Parathyroid adenoma (tissue), 2 donors: ENCODE measurements at regions not wholly inside any gene's neighbourhood (a gene's known extent, or its start where the extent isn't known, plus 50 kb on each side); places are given as distances from the start of the nearest gene placed in this dataset.

Experiments used
- H2AFZ ChIP-seq: fragments of 300-600 bp; sonication (generic); one replicate; pipeline ENCODE4 v1.7.0; 2017; ENCODE audit warnings: antibody characterized with exemption, mild to moderate bottlenecking
- H3K27ac ChIP-seq: fragments of 300-600 bp; sonication (generic); one replicate; pipeline ENCODE4 v1.7.0; 2017
- H3K27me3 ChIP-seq: fragments of 300-600 bp; sonication (generic); one replicate; pipeline ENCODE4 v1.7.0; 2017; ENCODE audit warnings: low read length; ENCODE audit not compliant: control insufficient read depth, insufficient read depth
- H3K36me3 ChIP-seq: fragments of 300-600 bp; sonication (generic); one replicate; pipeline ENCODE4 v1.7.0; 2017; ENCODE audit warnings: low read length; ENCODE audit not compliant: control insufficient read depth, insufficient read depth
- H3K4me1 ChIP-seq: fragments of 300-600 bp; sonication (generic); one replicate; pipeline ENCODE4 v1.7.0; 2017; ENCODE audit warnings: control low read depth
- H3K4me2 ChIP-seq: fragments of 300-600 bp; sonication (generic); one replicate; pipeline ENCODE4 v1.7.0; 2017; ENCODE audit warnings: low read length
- H3K4me3 ChIP-seq: fragments of 300-600 bp; sonication (generic); one replicate; pipeline ENCODE4 v1.7.0; 2017; ENCODE audit warnings: low read depth, low read length
- H3K79me2 ChIP-seq: fragments of 300-600 bp; sonication (generic); one replicate; pipeline ENCODE4 v1.7.0; 2017; ENCODE audit warnings: control low read depth
- H3K9ac ChIP-seq: fragments of 300-600 bp; sonication (generic); one replicate; pipeline ENCODE4 v1.7.0; 2017; ENCODE audit warnings: mild to moderate bottlenecking
- H3K9me3 ChIP-seq: fragments of 300-600 bp; sonication (generic); one replicate; pipeline ENCODE4 v1.7.0; 2017; ENCODE audit warnings: low read length; ENCODE audit not compliant: control insufficient read depth
- CTCF ChIP-seq: fragments of 300-600 bp; sonication (generic); IDR thresholded peaks from one replicate; pipeline ENCODE4 v1.7.0; 2017; ENCODE audit warnings: antibody characterized with exemption, mild to moderate bottlenecking
- donor health status: primary hyperparathyroidism.

DNA sequence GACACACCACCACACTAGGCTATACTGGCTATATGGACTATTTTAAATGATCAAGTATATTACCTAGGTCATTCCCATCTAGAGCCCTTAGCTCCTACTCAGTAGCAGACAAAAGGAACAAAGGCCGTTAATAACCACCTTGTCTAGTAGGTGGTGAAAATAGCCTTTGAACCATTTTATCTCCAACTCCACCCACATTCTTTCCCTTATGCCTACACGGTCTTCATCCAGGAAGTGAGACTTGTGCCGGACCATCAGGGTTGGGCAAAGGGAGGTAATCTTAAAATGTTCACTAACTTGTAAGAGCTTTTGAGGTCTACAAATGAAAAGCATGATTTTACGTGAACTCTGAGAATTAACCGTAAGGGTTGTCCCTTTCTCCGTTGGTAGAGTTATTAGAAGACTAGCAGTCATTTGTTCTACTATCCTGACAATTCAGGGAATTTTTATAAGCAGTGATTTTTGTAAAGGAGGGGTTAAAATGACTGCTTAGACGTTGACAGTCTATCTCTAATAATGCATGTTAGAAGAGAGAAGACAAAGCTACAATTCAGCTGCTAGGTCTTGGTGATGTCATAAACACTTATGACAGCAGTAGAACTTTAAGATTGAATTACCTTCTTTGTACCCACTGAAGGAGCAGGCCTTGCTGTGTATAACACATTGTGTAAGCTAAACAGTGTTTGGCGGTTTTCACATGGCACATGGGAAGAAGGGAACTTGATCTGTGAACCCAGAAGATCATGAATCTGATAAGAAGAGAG lies 371.8 kb upstream of the JAG1 start:
- Histone ChIP-seq H2AFZ (no peak overlapping the region), H3K27ac (no peak overlapping the region), H3K36me3 (no peaks in the 10 kb centered on the region), H3K27me3 (no peaks in the 10 kb centered on the region), H3K4me1 (no peaks in the 10 kb centered on the region), H3K9me3 (no peaks in the 10 kb centered on the region), H3K9ac (no peak overlapping the region), H3K4me2 (no peak overlapping the region), H3K4me3 (no peak overlapping the region), H3K79me2 (no peaks in the 10 kb centered on the region)
- no peak for TF ChIP-seq CTCF

GRCh38 chr20:11047559-11047958 lies 373.8 kb upstream of the JAG1 start:
- no peaks in the 10 kb centered on the region for H3K27me3 ChIP-seq

DNA sequence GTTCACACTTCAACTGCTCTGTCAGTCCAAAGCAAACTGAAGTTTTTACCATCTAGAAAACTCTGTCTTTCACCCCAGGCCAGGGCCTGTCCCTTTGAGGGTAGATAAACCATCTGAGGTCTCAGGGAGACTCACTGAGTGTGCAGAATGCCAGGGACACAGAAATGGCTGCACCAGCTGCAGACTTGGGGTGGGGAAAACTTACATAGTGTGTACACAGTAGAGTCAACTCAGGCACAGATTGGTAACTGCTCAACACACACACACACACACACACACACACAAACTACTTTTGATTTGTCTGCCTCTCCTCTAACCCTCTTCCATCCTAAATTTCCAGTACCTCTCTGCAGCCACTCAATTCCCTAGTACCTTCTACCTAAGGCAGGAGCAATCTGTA lies 374.9 kb upstream of the JAG1 start:
- H3K27ac ChIP-seq = no peak overlapping the region
- no peak overlapping the region for H3K4me3 ChIP-seq
- H3K4me1 ChIP-seq = no peaks in the 10 kb centered on the region
- H3K9me3 ChIP-seq = no peaks in the 10 kb centered on the region
- no peak overlapping the region for H2AFZ ChIP-seq
- H3K9ac ChIP-seq = no peak overlapping the region
- TF ChIP-seq CTCF = no peak
- no peaks in the 10 kb centered on the region for H3K27me3 ChIP-seq
- no peaks in the 10 kb centered on the region for H3K36me3 ChIP-seq
- no peaks in the 10 kb centered on the region for H3K79me2 ChIP-seq
- H3K4me2 ChIP-seq = no peak overlapping the region

More at GRCh38 chr20:11047559-11047958, 373.8 kb upstream of the JAG1 start:
- Histone ChIP-seq H3K36me3 (no peaks in the 10 kb centered on the region), H3K4me1 (no peaks in the 10 kb centered on the region), H2AFZ (no peak overlapping the region), H3K9ac (no peak overlapping the region), H3K4me2 (no peak overlapping the region), H3K9me3 (no peaks in the 10 kb centered on the region), H3K27ac (no peak overlapping the region), H3K4me3 (no peak overlapping the region), H3K79me2 (no peaks in the 10 kb centered on the region)
- TF ChIP-seq CTCF = no peak

DNA sequence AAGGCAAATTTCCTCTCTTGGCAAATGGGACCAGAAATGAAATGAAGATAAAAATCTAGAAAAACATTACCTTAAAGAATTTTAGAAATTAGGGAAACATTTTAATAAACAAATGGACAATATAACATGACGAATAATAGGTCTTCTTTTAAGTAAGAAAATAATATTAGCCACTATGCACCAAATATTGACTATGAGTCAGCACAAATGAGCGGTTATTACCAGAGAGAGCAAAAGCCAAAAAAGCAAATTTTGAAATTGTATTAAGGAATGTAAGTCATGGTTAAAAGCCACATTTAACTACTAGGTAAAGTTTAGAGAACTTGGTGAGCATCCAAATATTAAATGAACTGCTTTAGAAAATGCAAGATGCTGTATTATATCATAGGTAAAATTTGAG lies 376.6 kb upstream of the JAG1 start:
- no peak overlapping the region for H3K4me2 ChIP-seq
- no peaks in the 10 kb centered on the region for H3K36me3 ChIP-seq
- TF ChIP-seq CTCF = no peak
- no peak overlapping the region for H3K27ac ChIP-seq
- no peaks in the 10 kb centered on the region for H3K4me1 ChIP-seq
- H3K9ac ChIP-seq = no peak overlapping the region
- no peak overlapping the region for H2AFZ ChIP-seq
- H3K4me3 ChIP-seq = no peak overlapping the region
- no peaks in the 10 kb centered on the region for H3K79me2 ChIP-seq
- H3K9me3 ChIP-seq = no peaks in the 10 kb centered on the region
- H3K27me3 ChIP-seq = no peaks in the 10 kb centered on the region

DNA sequence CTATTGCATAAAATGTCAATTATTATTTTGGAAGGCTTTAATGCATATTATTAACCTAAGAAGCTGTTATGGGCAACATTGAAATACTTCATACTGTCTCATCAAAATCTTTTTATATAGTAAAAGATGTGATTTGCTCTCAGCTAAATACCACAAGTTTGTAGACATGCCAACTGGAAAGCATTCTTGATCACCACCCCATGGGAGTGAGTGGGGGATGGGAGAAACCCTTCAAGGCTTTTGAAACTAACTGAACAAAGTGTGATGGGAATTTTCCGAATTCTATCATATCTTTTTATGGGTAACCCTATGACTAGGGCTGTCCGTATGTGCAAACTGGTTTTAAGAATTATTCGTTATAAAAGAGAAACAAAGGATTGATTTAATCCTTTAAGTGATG lies 377.3 kb upstream of the JAG1 start:
- Histone ChIP-seq H3K79me2 (no peaks in the 10 kb centered on the region), H3K27me3 (no peaks in the 10 kb centered on the region), H3K36me3 (no peaks in the 10 kb centered on the region), H2AFZ (no peak overlapping the region), H3K4me2 (no peak overlapping the region), H3K4me1 (no peaks in the 10 kb centered on the region), H3K27ac (no peak overlapping the region), H3K9ac (no peak overlapping the region), H3K4me3 (no peak overlapping the region), H3K9me3 (no peaks in the 10 kb centered on the region)
- TF ChIP-seq CTCF = no peak
